ENCODE measurements at regions not wholly inside any gene's neighbourhood (a gene's known extent, or its start where the extent isn't known, plus 50 kb on each side); places are given as distances from the start of the nearest gene placed in this dataset.

- H4K20me1 ChIP-seq (replicated peaks in 1 of 2; ENCODE audit: control insufficient read depth in 1 of 2, insufficient read depth in 2 of 2, low read length in 2 of 2): no peaks in the 10 kb centered on the region
- H3K9ac ChIP-seq (replicated peaks in 1 of 4; ENCODE audit: extremely low read depth in 1 of 4, low read depth in 3 of 4, low read length in 3 of 4): no peak overlapping the region
- no peaks in the 10 kb centered on the region for H3K79me2 ChIP-seq (ENCODE audit: control insufficient read depth in 1 of 2, insufficient read depth in 2 of 2, low read length in 2 of 2)
- H3K4me2 ChIP-seq (ENCODE audit: insufficient read depth in 1 of 2, low read depth in 2 of 2, low read length in 2 of 2): no peak overlapping the region
- no peak overlapping the region for H2AFZ ChIP-seq (ENCODE audit: low read length)
- WGBS, 2 experiments (ENCODE audit: extremely low coverage in 1 of 2, insufficient coverage in 1 of 2, insufficient read length in 1 of 2, insufficient replicate concordance in 2 of 2, low coverage in 1 of 2, low lambda C conversion rate in 2 of 2, missing lambda C conversion rate in 1 of 2): 96% methylated on average over 6 of the region's 6 CpGs; no CpG with 5 or more reads in 1 of the 2 experiments
- FAIRE-seq: no peak
- H3K23me2 ChIP-seq (ENCODE audit: low read depth, low read length): no peaks in the 10 kb centered on the region
- H2BK20ac ChIP-seq (ENCODE audit: low read length): no peak overlapping the region
- no peak overlapping the region for H3K4me3 ChIP-seq (ENCODE audit: extremely low read depth in 1 of 4, insufficient read depth in 2 of 4, low read depth in 3 of 4, low read length in 4 of 4)
- no peak overlapping the region for H4K5ac ChIP-seq (ENCODE audit: insufficient read length, low read depth, low read length)
- H3K4me1 ChIP-seq (replicated peaks in 1 of 4; ENCODE audit: control insufficient read depth in 3 of 4, insufficient read depth in 4 of 4, low read length in 3 of 4): peaks cover 0 to 3% (median 1%) of the 10 kb centered on the region in 4 experiments; a peak in 3 of 7 replicates
- no peak overlapping the region for H3K56ac ChIP-seq (replicated peaks; ENCODE audit: insufficient read length, low read depth, low read length)
- no peaks in the 10 kb centered on the region for H3K36me3 ChIP-seq (ENCODE audit: control insufficient read depth in 2 of 4, insufficient read depth in 4 of 4, low read length in 3 of 4)
- H3K9me3 ChIP-seq (ENCODE audit: insufficient read depth in 2 of 2, low read depth in 1 of 2, low read length in 1 of 2): no peaks in the 10 kb centered on the region
- no peak overlapping the region; the same call in 1 of the 2 replicates for H2BK12ac ChIP-seq (ENCODE audit: low read depth, low read length)
- H3K14ac ChIP-seq (ENCODE audit: insufficient read length): no peak overlapping the region
- no peak overlapping the region for H3K27ac ChIP-seq (ENCODE audit: low read depth, low read length)
- H4K8ac ChIP-seq (ENCODE audit: extremely low read depth, insufficient read depth, low read length): no peak overlapping the region
- no peaks in the 10 kb centered on the region for H3K79me1 ChIP-seq (ENCODE audit: low read depth, low read length)
- H2BK5ac ChIP-seq (ENCODE audit: low read depth, low read length): no peak overlapping the region
- no peak for DNase-seq (ENCODE audit: low read depth in 1 of 2, low spot score in 2 of 2)
- H3K23ac ChIP-seq (ENCODE audit: insufficient read length): no peak overlapping the region
- H3K4ac ChIP-seq (replicated peaks; ENCODE audit: insufficient read length, low read depth, low read length): no peak overlapping the region
- CTCF ChIA-PET (ENCODE audit: partially characterized antibody): no interaction called here
- no peak overlapping the region for H4K91ac ChIP-seq (replicated peaks; ENCODE audit: insufficient read length, low read length)
- no peak overlapping the region for H2BK120ac ChIP-seq (replicated peaks; ENCODE audit: low read depth, low read length)
- no peak overlapping the region for H2AK5ac ChIP-seq (ENCODE audit: low read depth, low read length)
- no peaks in the 10 kb centered on the region for H3K27me3 ChIP-seq (replicated peaks in 1 of 4; ENCODE audit: control insufficient read depth in 3 of 4, extremely low read depth in 1 of 4, insufficient read depth in 3 of 4, low read length in 3 of 4)
- H3K18ac ChIP-seq (ENCODE audit: extremely low read depth, low read length): no peak overlapping the region
- POLR2A ChIA-PET (ENCODE audit: partially characterized antibody): no interaction called here
- H2BK15ac ChIP-seq (ENCODE audit: low read length): no peak overlapping the region
- TF ChIP-seq RFX5 (IDR thresholded peaks at IDR 0.05; ENCODE audit: borderline replicate concordance, low read depth, low read length) (no peak), GTF2F1 (IDR thresholded peaks at IDR 0.05; ENCODE audit: borderline replicate concordance, low read depth, low read length) (no peak), ATF3 (IDR thresholded peaks at IDR 0.05; ENCODE audit: insufficient read depth, low read depth, low read length) (no peak), POLR2A (IDR thresholded peaks at IDR 0.05; ENCODE audit: control extremely low read depth in 1 of 2, low read depth in 2 of 2, low read length in 2 of 2) (no peak), BRCA1 (IDR thresholded peaks at IDR 0.05; ENCODE audit: low read depth, low read length) (no peak), TBP (IDR thresholded peaks at IDR 0.05; ENCODE audit: low read depth, low read length) (no peak), CTBP2 (IDR thresholded peaks at IDR 0.05; ENCODE audit: borderline replicate concordance, insufficient read depth, insufficient read length, low read length) (no peak), CEBPB (IDR thresholded peaks at IDR 0.05; ENCODE audit: low read depth, low read length) (no peak), FOSL1 (IDR thresholded peaks at IDR 0.05; ENCODE audit: insufficient read depth, low read depth, low read length) (no peak), CHD2 (IDR thresholded peaks at IDR 0.05; ENCODE audit: low read length) (no peak), PHF8 (conservative IDR thresholded peaks at IDR 0.05; ENCODE audit: low read depth, low read length) (no peak), SP2 (IDR thresholded peaks at IDR 0.05; ENCODE audit: low read length) (no peak), SP4 (IDR thresholded peaks at IDR 0.05; ENCODE audit: low read length) (no peak), JUN (IDR thresholded peaks at IDR 0.05; ENCODE audit: low read depth, low read length) (no peak), SUZ12 (IDR thresholded peaks at IDR 0.05; ENCODE audit: low read length) (no peak)
These were observed 160.7 kb upstream of the TSC22D2 start for GRCh38 chr3:150247441-150247840.
